Epithelial cell of proximal tubule (primary cell): ENCODE measurements at regions not wholly inside any gene's neighbourhood (a gene's known extent, or its start where the extent isn't known, plus 50 kb on each side); places are given as distances from the start of the nearest gene placed in this dataset.

Source experiments
- DNase-seq: peaks from one replicate; pipeline ENCODE4 v3.0.0-alpha.2; 2011; ENCODE audit warnings: low read depth
- H3K4me3 ChIP-seq: 2 replicates; pipeline ENCODE4 v1.5.1; 2011; ENCODE audit warnings: low read depth, mild to moderate bottlenecking, low read length
- CTCF ChIP-seq: conservative IDR thresholded peaks from 2 replicates; pipeline ENCODE4 v1.5.1; 2012; ENCODE audit warnings: low read depth, mild to moderate bottlenecking, low read length

- TF ChIP-seq CTCF: no peak
- no peak for DNase-seq
Measured at GRCh38 chr9:21688108-21689102, 114.0 kb upstream of the MTAP start.

DNA sequence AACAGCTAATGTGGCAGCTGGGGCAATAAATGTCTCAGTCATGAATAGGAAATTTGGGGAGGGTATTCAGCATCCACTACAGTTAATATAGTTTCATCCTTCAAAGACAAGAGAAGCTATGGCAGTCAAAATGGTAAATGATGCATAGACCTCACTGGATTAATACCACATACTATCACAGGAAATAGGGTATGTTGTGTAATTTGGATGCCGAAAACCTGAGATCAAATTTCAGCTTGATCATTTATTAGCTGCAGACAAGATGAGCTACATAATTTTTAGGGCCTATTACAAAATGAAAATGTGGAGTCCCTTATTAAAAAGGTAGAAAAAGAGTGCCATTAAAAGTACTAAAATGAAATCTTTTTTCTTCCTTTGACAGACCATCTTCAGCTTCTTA is 112.6 kb upstream of the MTAP start:
- DNase-seq: no peak
- H3K4me3 ChIP-seq: no peak overlapping the region
- no peak for TF ChIP-seq CTCF

More at GRCh38 chr9:21688108-21689102, 114.0 kb upstream of the MTAP start:
- H3K4me3 ChIP-seq: no peak overlapping the region

DNA sequence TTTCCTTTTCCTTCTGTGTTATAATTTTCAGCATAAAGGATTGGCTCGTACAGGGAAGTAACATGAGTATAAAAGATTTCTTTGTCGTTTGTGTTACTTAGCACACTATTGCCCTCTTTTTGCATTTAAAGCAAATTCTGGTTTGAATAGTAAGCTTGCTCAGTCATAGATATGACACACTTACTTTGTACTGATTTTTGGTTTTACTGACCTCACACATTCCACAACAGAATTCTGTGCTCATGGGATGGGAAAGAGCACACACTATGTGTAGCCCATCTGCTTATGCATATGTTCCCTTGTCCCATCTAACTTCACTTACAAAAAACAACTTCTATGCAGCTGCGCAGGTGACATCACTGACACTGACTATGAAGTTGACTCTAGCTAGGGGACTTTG is 111.9 kb upstream of the MTAP start:
- no peak overlapping the region for H3K4me3 ChIP-seq
- DNase-seq: no peak
- TF ChIP-seq CTCF: no peak

- no peak for DNase-seq
- TF ChIP-seq CTCF: no peak
- H3K4me3 ChIP-seq: no peak overlapping the region
Measured at GRCh38 chr9:21692390-21692789, 110.0 kb upstream of the MTAP start.

DNA sequence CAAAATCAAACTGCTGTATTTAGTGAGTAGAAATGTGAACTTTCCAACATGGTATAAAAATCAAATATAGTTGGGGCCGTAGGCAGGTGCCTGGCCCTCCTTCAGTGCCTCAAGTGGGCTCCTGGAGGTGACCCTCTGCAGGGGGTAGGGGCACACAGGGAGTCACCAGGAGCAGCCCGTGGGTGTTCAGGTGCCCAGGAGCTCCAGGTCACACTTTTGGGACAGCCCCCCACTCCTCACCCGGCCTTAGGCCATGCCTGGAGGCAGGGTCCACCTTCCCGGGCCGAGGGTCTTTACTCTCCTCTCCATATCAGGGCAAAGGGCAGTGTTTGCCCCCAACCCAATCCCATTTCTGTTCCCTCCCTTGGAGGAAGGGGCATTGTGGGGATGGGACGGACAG is 108.0 kb upstream of the MTAP start:
- no peak overlapping the region for H3K4me3 ChIP-seq
- no peak for DNase-seq
- TF ChIP-seq CTCF: no peak

- no peak for TF ChIP-seq CTCF
- H3K4me3 ChIP-seq: no peak overlapping the region
- DNase-seq: no peak
Measured at GRCh38 chr9:21695443-21695842, 107.0 kb upstream of the MTAP start.
